Common myeloid progenitor, CD34-positive (primary cell): ENCODE measurements at regions not wholly inside any gene's neighbourhood (a gene's known extent, or its start where the extent isn't known, plus 50 kb on each side); places are given as distances from the start of the nearest gene placed in this dataset.

ENCODE experiments used
- CTCF ChIA-PET: fragments of 350-600 bp; sonication (Branson Sonifier 250); formaldehyde crosslinking; loops from one replicate; lab custom pipeline; 2021; ENCODE audit warnings: antibody characterized with exemption; lab: Charles Lee
- POLR2A ChIA-PET: fragments of 350-600 bp; sonication (Branson Sonifier 250); formaldehyde crosslinking; loops from one replicate; lab custom pipeline; 2021; ENCODE audit warnings: antibody characterized with exemption; lab: Charles Lee
- DNase-seq, 3 donors: peaks; one replicate each; pipeline versions ENCODE4 v3.0.0 to v3.0.0-alpha.2; 2013
- H3K27ac ChIP-seq, 2 experiments: 1 replicate in 1 of 2; 2 replicates in 1 of 2; pipeline ENCODE4 v1.7.0; 2013; ENCODE audit warnings: inconsistent platforms in 2 of 2, low read length in 2 of 2, mild to moderate bottlenecking in 2 of 2, low read depth in 1 of 2, moderate library complexity in 1 of 2; ENCODE audit not compliant: severe bottlenecking in 2 of 2, insufficient read depth in 1 of 2, poor library complexity in 1 of 2
- H3K27me3 ChIP-seq, 5 experiments: replicated peaks in 2 of 5; 1 replicate in 3 of 5; 2 replicates in 2 of 5; pipeline versions ENCODE4 v1.6.1 to v1.7.0; 2013; ENCODE audit warnings: low read length in 4 of 5, mild to moderate bottlenecking in 2 of 5, moderate library complexity in 2 of 5, inconsistent platforms in 1 of 5; ENCODE audit not compliant: insufficient read depth in 5 of 5, control insufficient read depth in 4 of 5
- H3K36me3 ChIP-seq, 4 experiments: 1 replicate in 2 of 4; 2 replicates in 2 of 4; pipeline versions ENCODE4 v1.6.1 to v1.7.0; 2013; ENCODE audit warnings: low read length in 3 of 4, control low read depth in 1 of 4, mild to moderate bottlenecking in 1 of 4; ENCODE audit not compliant: control insufficient read depth in 4 of 4, insufficient read depth in 4 of 4
- H3K4me1 ChIP-seq, 4 experiments: 1 replicate in 3 of 4; 2 replicates in 1 of 4; pipeline versions ENCODE4 v1.6.1 to v1.7.1; 2013; ENCODE audit warnings: low read length in 3 of 4, mild to moderate bottlenecking in 3 of 4, control low read depth in 1 of 4, inconsistent platforms in 1 of 4, moderate library complexity in 1 of 4; ENCODE audit not compliant: control insufficient read depth in 4 of 4, insufficient read depth in 4 of 4; ENCODE audit errors: control extremely low read depth in 1 of 4
- H3K4me3 ChIP-seq, 7 experiments: 1 replicate in 4 of 7; 2 replicates in 3 of 7; pipeline versions ENCODE4 v1.5.1 to v1.7.0; 2013; ENCODE audit warnings: mild to moderate bottlenecking in 7 of 7, low read length in 6 of 7, moderate library complexity in 6 of 7, inconsistent platforms in 2 of 7, low read depth in 2 of 7, control low read depth in 1 of 7; ENCODE audit not compliant: insufficient read depth in 4 of 7, control insufficient read depth in 1 of 7; ENCODE audit errors: extremely low read depth in 1 of 7
- H3K9me3 ChIP-seq, 5 experiments: 1 replicate in 4 of 5; 2 replicates in 1 of 5; pipeline versions ENCODE4 v1.6.1 to v1.7.1; 2013; ENCODE audit warnings: low read length in 4 of 5, mild to moderate bottlenecking in 2 of 5, inconsistent platforms in 1 of 5, low read depth in 1 of 5, moderate library complexity in 1 of 5; ENCODE audit not compliant: control insufficient read depth in 4 of 5, insufficient read depth in 2 of 5; ENCODE audit errors: control extremely low read depth in 1 of 5
- whole genome bisulfite sequencing: methylation state at CpG from one replicate; pipeline ENCODE4 v1.1.5; 2013; ENCODE audit not compliant: insufficient coverage; 5-methylcytosine and 5-hydroxymethylcytosine counted together

- Histone ChIP-seq H3K9me3 (no peaks in the 10 kb centered on the region), H3K36me3 (no peaks in the 10 kb centered on the region), H3K27me3 (no peaks in the 10 kb centered on the region), H3K27ac (no peak overlapping the region), H3K4me1 (peaks cover 1 to 9% (median 3%) of the 10 kb centered on the region in 4 experiments), H3K4me3 (no peak overlapping the region)
- POLR2A ChIA-PET, result no interaction called here
- CTCF ChIA-PET, result interaction anchor here (0.6 kb wide), 1 partner anchor 127 kb away, joined by 3 read pairs; no protein-coding TSS in a partner anchor
- no peak for DNase-seq
- 100% methylated on average over 2 of the region's 3 CpGs for WGBS
These were observed 69.6 kb upstream of the KCNK12 start for GRCh38 chr2:47640356-47640755.

GRCh38 chr2:47639467-47639866, 68.7 kb upstream of the KCNK12 start:
- ChIA-PET CTCF (interaction anchor here (1.4 kb wide), 1 partner anchor 14 kb away, joined by 3 read pairs; no protein-coding TSS in a partner anchor), POLR2A (no interaction called here)
- DNase-seq, result peak in 2 of 3 donors; percentile 7 to 28
- H3K36me3 ChIP-seq, result no peaks in the 10 kb centered on the region
- H3K4me1 ChIP-seq, result peaks cover 4 to 17% (median 11%) of the 10 kb centered on the region in 4 experiments
- H3K27ac ChIP-seq, result no peak overlapping the region
- 91% methylated on average over 1 of the region's 4 CpGs for WGBS
- no peaks in the 10 kb centered on the region for H3K27me3 ChIP-seq
- no peak overlapping the region for H3K4me3 ChIP-seq
- H3K9me3 ChIP-seq, result no peaks in the 10 kb centered on the region

- Histone ChIP-seq H3K4me3 (no peak overlapping the region), H3K27me3 (no peaks in the 10 kb centered on the region), H3K4me1 (peaks cover 4 to 25% (median 16%) of the 10 kb centered on the region in 4 experiments), H3K9me3 (no peaks in the 10 kb centered on the region), H3K36me3 (no peaks in the 10 kb centered on the region), H3K27ac (no peak overlapping the region)
- ChIA-PET POLR2A (no interaction called here), CTCF (interaction anchor here (1.4 kb wide), 1 partner anchor 15 kb away, joined by 3 read pairs; no protein-coding TSS in a partner anchor)
- 100% methylated on average over 2 of the region's 2 CpGs for WGBS
- DNase-seq, result no peak
These were observed 67.6 kb upstream of the KCNK12 start for GRCh38 chr2:47638430-47638829.

- CTCF ChIA-PET, result no interaction called here
- 97% methylated on average over 9 of the region's 10 CpGs for WGBS
These were observed 65.9 kb upstream of the KCNK12 start for GRCh38 chr2:47636596-47637264.

GRCh38 chr2:47636176-47636575, 65.4 kb upstream of the KCNK12 start:
- Histone ChIP-seq H3K27ac (no peak overlapping the region), H3K4me1 (peaks cover 4 to 25% (median 16%) of the 10 kb centered on the region in 4 experiments), H3K36me3 (no peaks in the 10 kb centered on the region), H3K9me3 (no peaks in the 10 kb centered on the region), H3K4me3 (no peak overlapping the region), H3K27me3 (no peaks in the 10 kb centered on the region)
- ChIA-PET CTCF (no interaction called here), POLR2A (no interaction called here)
- WGBS, result 100% methylated on average over 4 of the region's 4 CpGs
- no peak for DNase-seq

More at GRCh38 chr2:47636596-47637264, 65.9 kb upstream of the KCNK12 start:
- Histone ChIP-seq H3K27me3 (no peaks in the 10 kb centered on the region), H3K27ac (no peak overlapping the region), H3K4me1 (peaks cover 4 to 25% (median 16%) of the 10 kb centered on the region in 4 experiments), H3K4me3 (no peak overlapping the region), H3K36me3 (no peaks in the 10 kb centered on the region), H3K9me3 (no peaks in the 10 kb centered on the region)
- DNase-seq, result no peak
- POLR2A ChIA-PET, result interaction anchor here (0.6 kb wide), 1 partner anchor 21 kb away, joined by 3 read pairs; no protein-coding TSS in a partner anchor

- Histone ChIP-seq H3K4me1 (peaks cover 4 to 25% (median 16%) of the 10 kb centered on the region in 4 experiments), H3K36me3 (no peaks in the 10 kb centered on the region), H3K27me3 (no peaks in the 10 kb centered on the region), H3K9me3 (no peaks in the 10 kb centered on the region), H3K27ac (no peak overlapping the region), H3K4me3 (no peak overlapping the region)
- no peak for DNase-seq
- ChIA-PET POLR2A (no interaction called here), CTCF (interaction anchor here (1.3 kb wide), 1 partner anchor 47 kb away, joined by 3 read pairs; no protein-coding TSS in a partner anchor)
- 100% methylated on average over 3 of the region's 3 CpGs for WGBS
These were observed 62.0 kb upstream of the KCNK12 start for GRCh38 chr2:47632754-47633153.

GRCh38 chr2:47631792-47632398, 61.1 kb upstream of the KCNK12 start:
- no peak for DNase-seq
- Histone ChIP-seq H3K4me1 (peaks cover 4 to 25% (median 16%) of the 10 kb centered on the region in 4 experiments), H3K4me3 (no peak overlapping the region), H3K36me3 (no peaks in the 10 kb centered on the region), H3K27me3 (no peaks in the 10 kb centered on the region), H3K9me3 (no peaks in the 10 kb centered on the region), H3K27ac (no peak overlapping the region)
- ChIA-PET CTCF (no interaction called here), POLR2A (no interaction called here)
- 85% methylated on average over 6 of the region's 12 CpGs for WGBS
